Stomach smooth muscle (tissue), 2 donors: ENCODE measurements at regions not wholly inside any gene's neighbourhood (a gene's known extent, or its start where the extent isn't known, plus 50 kb on each side); places are given as distances from the start of the nearest gene placed in this dataset.

ENCODE experiments used
- H3K27ac ChIP-seq: one replicate; pipeline ENCODE4 v1.7.0; 2013; ENCODE audit warnings: mild to moderate bottlenecking, low read length, inconsistent platforms
- H3K27me3 ChIP-seq, 2 donors: one replicate each; pipeline ENCODE4 v1.7.0; 2013; ENCODE audit warnings: low read length in 2 of 2; ENCODE audit not compliant: insufficient read depth in 2 of 2, control insufficient read depth in 1 of 2
- H3K36me3 ChIP-seq, 2 donors: one replicate each; pipeline ENCODE4 v1.7.0; 2013; ENCODE audit warnings: low read length in 2 of 2; ENCODE audit not compliant: control insufficient read depth in 2 of 2, insufficient read depth in 2 of 2
- H3K4me1 ChIP-seq: one replicate; pipeline ENCODE4 v1.7.0; 2013; ENCODE audit warnings: low read length; ENCODE audit not compliant: control insufficient read depth, insufficient read depth
- H3K4me3 ChIP-seq, 2 donors: one replicate each; pipeline ENCODE4 v1.7.0; 2013; ENCODE audit warnings: low read length in 2 of 2
- H3K9ac ChIP-seq, 2 donors: one replicate each; pipeline ENCODE4 v1.7.0; 2013; ENCODE audit warnings: low read length in 2 of 2, mild to moderate bottlenecking in 1 of 2
- H3K9me3 ChIP-seq, 2 donors: one replicate each; pipeline ENCODE4 v1.7.0; 2013; ENCODE audit warnings: low read length in 2 of 2; ENCODE audit not compliant: control insufficient read depth in 2 of 2
- donor health status: healthy.
- donor health status: Pancreatic carcinoma.

DNA sequence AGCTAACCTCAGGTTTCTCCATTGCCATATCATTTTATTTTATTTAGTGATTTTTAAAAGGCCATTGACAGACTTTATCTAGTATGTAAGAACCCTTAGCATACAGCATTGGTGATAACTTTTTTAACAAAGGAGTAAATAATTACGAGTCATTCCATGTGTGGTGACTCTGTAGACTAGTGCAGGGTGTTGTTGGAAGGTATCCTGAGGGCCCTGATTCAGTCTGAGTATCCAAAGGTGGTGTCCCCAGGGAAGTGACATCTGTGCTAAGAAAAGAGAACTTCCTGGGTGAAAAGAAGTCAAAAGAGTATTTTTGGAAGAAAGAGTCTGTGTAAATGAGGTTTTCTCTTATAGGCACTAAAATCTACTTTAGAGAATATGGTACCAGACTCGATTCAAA is 308.4 kb downstream of the C7orf25 start:
- Histone ChIP-seq H3K4me3 (no peak overlapping the region), H3K36me3 (no peaks in the 10 kb centered on the region), H3K4me1 (peaks cover 7% of the 10 kb centered on the region), H3K27me3 (no peaks in the 10 kb centered on the region), H3K9ac (no peak overlapping the region), H3K9me3 (no peaks in the 10 kb centered on the region), H3K27ac (no peak overlapping the region)

DNA sequence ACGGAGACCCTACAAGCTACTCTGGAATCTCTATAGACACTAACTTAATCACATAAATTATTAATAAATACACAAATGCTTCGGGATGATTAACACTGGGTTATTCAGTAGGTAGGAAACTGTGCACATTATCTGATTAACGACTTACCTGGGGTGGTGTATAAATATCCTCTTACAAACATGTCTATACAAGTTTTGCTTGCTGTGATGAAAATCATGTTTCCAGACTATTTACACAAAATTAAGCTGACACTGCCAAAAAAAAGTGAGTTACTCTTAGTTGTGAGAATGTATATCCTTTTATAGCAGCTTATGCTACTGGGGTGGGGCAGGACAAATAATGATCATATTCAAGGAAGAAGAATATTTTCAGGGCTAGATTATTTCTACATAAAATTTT is 314.6 kb downstream of the C7orf25 start:
- Histone ChIP-seq H3K36me3 (no peaks in the 10 kb centered on the region), H3K27ac (no peak overlapping the region), H3K9ac (no peak overlapping the region), H3K27me3 (no peaks in the 10 kb centered on the region), H3K4me1 (no peaks in the 10 kb centered on the region), H3K4me3 (no peak overlapping the region), H3K9me3 (no peaks in the 10 kb centered on the region)

DNA sequence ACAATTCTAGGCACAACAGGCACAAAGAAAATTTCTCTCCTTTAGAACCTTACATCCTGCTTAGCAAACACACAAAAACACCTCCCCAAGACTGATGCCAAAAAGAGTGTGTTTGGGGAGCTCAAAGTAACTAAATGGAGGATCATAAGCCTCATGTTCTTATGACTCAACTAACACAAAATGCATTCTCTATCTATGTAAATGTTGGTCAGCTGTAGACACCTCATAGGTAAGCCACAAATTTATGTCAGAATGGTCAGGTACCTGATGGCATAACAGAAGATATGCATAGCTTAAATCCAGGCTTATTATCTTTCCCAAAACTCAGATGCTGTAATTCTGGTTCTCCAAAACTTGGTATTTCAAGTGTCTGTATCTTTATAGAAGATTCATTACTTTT is 315.1 kb downstream of the C7orf25 start:
- no peaks in the 10 kb centered on the region for H3K36me3 ChIP-seq
- no peaks in the 10 kb centered on the region for H3K9me3 ChIP-seq
- no peak overlapping the region for H3K9ac ChIP-seq
- no peak overlapping the region for H3K4me3 ChIP-seq
- H3K4me1 ChIP-seq: no peaks in the 10 kb centered on the region
- no peaks in the 10 kb centered on the region for H3K27me3 ChIP-seq
- no peak overlapping the region for H3K27ac ChIP-seq

DNA sequence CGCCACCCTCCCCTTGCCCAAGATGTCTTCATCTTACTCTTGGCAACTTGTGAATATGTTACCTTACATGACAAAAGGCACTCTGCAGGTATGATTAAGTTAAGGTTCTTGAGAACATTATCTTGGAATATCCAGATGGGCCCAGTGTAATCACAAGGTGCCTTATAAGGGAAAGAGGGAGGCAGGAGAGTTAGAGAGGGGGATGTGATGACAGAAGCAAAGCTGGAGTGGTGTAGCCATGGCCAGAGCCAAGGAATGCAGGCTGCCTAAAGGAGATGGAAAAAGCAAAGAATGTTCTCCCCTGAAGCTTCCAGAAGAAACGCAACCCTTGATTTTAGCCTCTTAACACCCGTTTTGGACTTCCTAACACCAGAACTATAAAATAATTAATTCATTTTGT is 318.0 kb downstream of the C7orf25 start:
- no peaks in the 10 kb centered on the region for H3K9me3 ChIP-seq
- no peaks in the 10 kb centered on the region for H3K27me3 ChIP-seq
- no peaks in the 10 kb centered on the region for H3K4me1 ChIP-seq
- no peak overlapping the region for H3K9ac ChIP-seq
- H3K27ac ChIP-seq: no peak overlapping the region
- no peaks in the 10 kb centered on the region for H3K36me3 ChIP-seq
- no peak overlapping the region for H3K4me3 ChIP-seq

DNA sequence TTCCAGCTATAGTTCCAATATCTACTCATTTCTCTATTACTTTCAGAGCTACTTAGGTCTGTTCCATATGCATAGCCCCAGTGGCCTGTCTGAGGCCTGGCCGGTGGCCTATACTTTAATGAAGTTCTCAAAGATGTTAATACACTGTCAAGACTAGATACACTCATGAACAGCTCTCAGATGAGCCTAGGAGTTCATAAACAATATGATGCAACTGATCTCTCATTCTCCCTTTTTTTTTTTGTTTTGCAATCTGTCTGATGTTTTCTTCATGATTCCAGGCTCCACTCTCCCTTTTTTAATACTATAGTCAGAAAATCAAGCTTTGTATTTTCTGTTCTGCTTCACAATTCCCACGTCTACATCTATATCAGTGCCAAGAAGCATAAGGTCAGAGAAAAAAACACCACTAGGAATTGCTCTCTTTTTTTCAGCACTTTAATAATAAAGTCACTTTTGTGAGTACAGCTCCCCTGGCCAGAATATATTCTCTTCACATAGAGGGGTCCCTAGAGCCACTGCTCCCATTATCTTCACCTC is 321.0 kb downstream of the C7orf25 start:
- no peaks in the 10 kb centered on the region for H3K9me3 ChIP-seq
- H3K27me3 ChIP-seq: no peaks in the 10 kb centered on the region
- H3K36me3 ChIP-seq: no peaks in the 10 kb centered on the region
- no peaks in the 10 kb centered on the region for H3K4me1 ChIP-seq
- no peak overlapping the region for H3K27ac ChIP-seq
- H3K4me3 ChIP-seq: no peak overlapping the region
- H3K9ac ChIP-seq: no peak overlapping the region

DNA sequence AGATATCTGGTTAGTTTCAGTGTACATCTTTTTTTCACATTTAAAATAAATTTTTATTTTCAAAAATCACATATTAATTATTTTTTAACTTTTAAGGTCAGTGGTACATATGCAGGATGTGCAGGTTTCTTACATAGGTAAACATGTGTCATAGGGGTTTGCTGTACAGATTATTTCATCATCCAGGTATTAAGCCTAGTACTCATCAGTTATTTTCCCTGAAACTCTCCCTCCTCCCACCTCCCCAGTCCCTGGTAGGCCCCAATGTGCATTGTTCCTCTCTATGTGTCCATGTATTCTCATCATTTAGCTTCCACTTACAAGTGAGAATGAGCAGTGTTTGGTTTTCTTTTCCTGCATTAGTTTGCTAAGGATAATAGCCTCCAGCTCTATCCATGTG is 323.0 kb downstream of the C7orf25 start:
- Histone ChIP-seq H3K27me3 (no peaks in the 10 kb centered on the region), H3K27ac (no peak overlapping the region), H3K9me3 (no peaks in the 10 kb centered on the region), H3K36me3 (no peaks in the 10 kb centered on the region), H3K4me3 (no peak overlapping the region), H3K4me1 (no peaks in the 10 kb centered on the region), H3K9ac (no peak overlapping the region)

DNA sequence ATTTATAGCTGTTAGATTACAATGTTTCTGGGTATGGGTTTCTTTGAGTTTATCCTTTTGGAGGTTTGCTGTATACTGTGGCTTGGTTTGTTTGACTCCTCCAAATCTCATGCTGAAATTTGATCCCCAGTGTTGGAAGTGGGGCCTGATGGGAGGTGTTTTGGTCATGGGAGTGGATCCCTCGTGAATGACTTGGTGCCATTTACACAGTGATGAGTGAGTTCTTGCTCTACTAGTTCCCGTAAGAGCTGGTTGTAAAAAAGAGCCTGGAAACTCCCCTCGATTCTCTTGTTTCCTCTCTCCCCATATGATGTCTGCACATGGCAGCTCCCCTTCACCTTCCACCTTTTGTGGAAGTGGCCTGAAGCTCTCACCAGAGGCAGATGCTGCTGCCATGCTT is 324.1 kb downstream of the C7orf25 start:
- Histone ChIP-seq H3K9ac (no peak overlapping the region), H3K9me3 (no peaks in the 10 kb centered on the region), H3K4me1 (no peaks in the 10 kb centered on the region), H3K27me3 (no peaks in the 10 kb centered on the region), H3K36me3 (no peaks in the 10 kb centered on the region), H3K4me3 (no peak overlapping the region), H3K27ac (no peak overlapping the region)

DNA sequence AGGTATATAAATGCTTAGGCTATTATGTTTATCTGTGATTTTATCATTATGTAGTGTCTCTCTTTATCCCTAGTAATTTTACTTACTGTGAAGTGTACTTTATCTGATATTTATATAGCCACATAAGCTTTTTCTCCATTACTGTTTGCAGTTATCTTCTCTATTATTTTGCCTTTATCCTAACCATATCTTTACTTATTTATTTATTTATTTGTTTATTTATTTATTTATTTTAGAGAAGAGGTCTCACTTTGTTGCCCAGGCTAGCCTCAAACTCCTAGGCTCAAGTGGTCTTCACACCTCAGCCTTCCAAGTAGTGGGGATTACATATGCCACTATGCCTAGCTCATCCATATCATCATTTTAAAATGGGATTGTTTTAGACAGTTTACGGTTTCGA is 331.8 kb downstream of the C7orf25 start:
- no peaks in the 10 kb centered on the region for H3K27me3 ChIP-seq
- H3K9ac ChIP-seq: no peak overlapping the region
- peaks cover 8% of the 10 kb centered on the region for H3K4me1 ChIP-seq
- no peak overlapping the region for H3K27ac ChIP-seq
- H3K9me3 ChIP-seq: peaks cover 0 to 6% of the 10 kb centered on the region in 2 donors
- H3K4me3 ChIP-seq: no peak overlapping the region
- no peaks in the 10 kb centered on the region for H3K36me3 ChIP-seq

DNA sequence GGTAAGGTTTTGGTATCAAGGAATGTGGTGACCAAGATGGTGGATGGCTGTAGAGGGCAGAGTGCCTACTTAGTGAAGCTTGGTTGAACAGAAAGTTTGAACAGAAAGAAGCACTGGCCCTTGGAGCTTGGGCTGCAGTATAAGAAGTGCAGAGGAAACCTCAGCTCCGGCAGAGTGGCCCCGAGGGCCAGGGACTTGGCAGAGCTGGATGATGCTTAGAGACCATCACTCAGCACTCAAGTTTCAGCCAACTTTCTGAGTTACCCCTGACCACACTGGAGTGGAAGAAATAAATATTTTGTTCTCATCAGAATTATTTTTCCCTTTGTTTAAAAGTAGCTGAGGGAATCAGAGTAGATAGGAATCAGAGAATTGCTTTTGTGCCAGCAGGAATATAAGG is 336.7 kb downstream of the C7orf25 start:
- H3K4me3 ChIP-seq: no peak overlapping the region

DNA sequence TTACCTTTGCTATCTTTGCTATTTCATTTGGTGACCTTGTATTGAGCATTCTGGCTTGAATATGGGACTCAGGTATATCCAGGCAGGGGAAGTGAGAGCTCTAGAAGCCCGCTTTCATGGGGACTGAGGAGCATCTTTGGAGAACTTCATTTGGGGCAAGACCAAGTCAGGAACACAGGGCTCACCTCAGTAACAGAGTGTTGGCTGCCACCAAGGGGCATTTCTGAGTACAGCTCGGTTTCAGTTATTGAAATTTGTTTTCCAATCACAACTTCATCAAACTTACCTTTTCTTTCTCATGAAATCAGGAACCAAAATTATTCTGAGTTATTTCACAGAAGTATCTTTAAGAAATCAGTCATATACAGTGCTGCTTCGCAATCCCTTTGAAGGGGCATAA is 337.2 kb downstream of the C7orf25 start:
- H3K9me3 ChIP-seq: peaks cover 0 to 6% of the 10 kb centered on the region in 2 donors
- H3K4me3 ChIP-seq: no peak overlapping the region
- no peaks in the 10 kb centered on the region for H3K27me3 ChIP-seq
- H3K4me1 ChIP-seq: peaks cover 32% of the 10 kb centered on the region
- H3K27ac ChIP-seq: peak overlapping the region; percentile 59
- no peaks in the 10 kb centered on the region for H3K36me3 ChIP-seq
- H3K9ac ChIP-seq: no peak overlapping the region

More for the DNA sequence above, 336.7 kb downstream of the C7orf25 start:
- peaks cover 32% of the 10 kb centered on the region for H3K4me1 ChIP-seq
- peaks cover 0 to 6% of the 10 kb centered on the region in 2 donors for H3K9me3 ChIP-seq
- no peaks in the 10 kb centered on the region for H3K36me3 ChIP-seq
- H3K27ac ChIP-seq: peak overlapping the region; percentile 59
- no peaks in the 10 kb centered on the region for H3K27me3 ChIP-seq
- no peak overlapping the region for H3K9ac ChIP-seq

DNA sequence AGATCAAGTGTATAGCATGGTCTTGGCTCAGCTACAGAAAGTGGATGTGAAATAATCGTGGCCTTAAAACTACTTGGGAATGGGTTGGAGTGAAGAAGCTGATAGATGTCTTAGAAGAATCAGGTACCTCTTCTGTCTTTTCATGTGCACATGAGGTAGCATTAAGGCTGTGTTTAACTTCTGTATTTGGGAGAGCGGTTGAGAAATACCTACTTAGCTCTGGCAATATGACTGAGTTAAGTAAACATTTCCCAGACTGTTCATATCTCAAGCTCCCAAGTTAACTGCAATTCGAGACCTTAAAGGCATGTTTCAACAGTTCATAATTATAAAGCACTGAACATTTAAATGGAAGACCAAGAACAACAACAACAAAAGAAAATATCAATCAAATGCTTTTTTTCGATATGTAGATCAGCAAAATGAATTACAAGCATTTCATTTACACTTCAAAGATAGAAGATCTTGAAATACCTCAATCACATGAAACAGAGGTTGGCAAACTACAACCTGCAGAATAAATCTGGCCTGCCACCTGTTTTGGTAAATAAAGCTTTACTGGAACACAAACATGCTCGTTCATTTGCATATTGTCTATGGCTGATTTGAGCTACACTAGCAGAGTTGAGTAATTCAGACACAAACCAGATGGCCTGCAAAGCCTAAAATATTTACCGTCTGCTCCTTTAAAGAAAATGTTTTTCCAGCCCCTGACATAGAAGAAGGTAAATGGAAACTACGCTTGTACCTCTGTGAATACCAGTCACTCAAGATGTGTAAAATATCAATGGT is 337.1 kb upstream of the GLI3 start:
- H3K4me3 ChIP-seq: peak overlapping the region in 1 of 2 donors; percentile 24
- peaks cover 32% of the 10 kb centered on the region for H3K4me1 ChIP-seq
- no peaks in the 10 kb centered on the region for H3K27me3 ChIP-seq
- no peaks in the 10 kb centered on the region for H3K36me3 ChIP-seq
- peak overlapping the region; percentile 59 for H3K27ac ChIP-seq
- H3K9me3 ChIP-seq: peaks cover 0 to 2% of the 10 kb centered on the region in 2 donors
- no peak overlapping the region for H3K9ac ChIP-seq
